ENCODE measurements at regions not wholly inside any gene's neighbourhood (a gene's known extent, or its start where the extent isn't known, plus 50 kb on each side); places are given as distances from the start of the nearest gene placed in this dataset.

- TF ChIP-seq POLR2A (IDR thresholded peaks at IDR 0.05; ENCODE audit: low read depth, low read length) (no peak), POLR2AphosphoS5 (IDR thresholded peaks at IDR 0.05; ENCODE audit: low read depth, low read length) (no peak)
Measured at GRCh38 chr13:105311094-105311493, 1224.4 kb downstream of the EFNB2 start.

Measured in GM12892 (cell line).